ENCODE measurements at regions not wholly inside any gene's neighbourhood (a gene's known extent, or its start where the extent isn't known, plus 50 kb on each side); places are given as distances from the start of the nearest gene placed in this dataset.

DNA sequence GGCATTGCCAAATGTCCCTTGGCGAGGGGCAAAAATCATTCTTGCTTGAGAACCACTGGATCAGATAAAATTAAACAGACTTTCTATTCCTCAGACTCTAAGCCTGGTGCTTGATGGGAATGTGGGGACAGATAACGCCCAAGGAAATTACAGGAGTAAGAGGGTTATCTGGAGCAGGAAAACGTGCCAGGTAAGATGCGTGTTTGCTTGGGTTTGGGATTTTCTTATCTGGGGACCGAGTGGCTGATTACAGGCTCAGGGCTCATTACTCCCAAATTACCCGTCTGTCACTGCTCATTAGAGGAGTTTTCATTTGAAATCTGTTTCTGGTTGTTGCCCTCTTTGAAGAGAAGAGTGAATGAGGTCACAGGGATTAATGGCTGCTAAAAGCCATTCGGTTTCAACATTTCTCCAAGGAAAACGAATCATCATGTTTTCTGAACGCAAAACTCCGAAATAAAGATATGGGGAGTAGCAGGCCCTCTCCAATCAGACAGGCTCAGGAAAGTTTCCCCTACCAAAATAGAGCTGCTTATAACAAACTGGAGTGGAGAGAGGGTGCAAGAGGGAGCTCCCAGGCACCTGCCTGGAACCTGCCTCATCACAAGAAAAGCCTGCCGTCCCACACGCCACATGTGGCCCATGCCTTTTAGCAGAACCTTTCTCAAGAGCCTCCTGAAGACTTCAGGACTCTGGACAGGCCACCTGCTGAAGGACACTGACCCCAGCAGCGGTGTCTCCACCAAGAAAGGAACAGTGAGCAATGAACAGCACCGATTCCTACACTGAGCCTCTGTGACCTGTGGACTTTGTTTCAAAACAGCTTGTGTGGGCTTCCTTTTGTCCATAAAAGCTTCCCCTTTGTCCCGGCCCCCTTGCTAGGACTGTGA lies 136.4 kb downstream of the ICE1 start:
- DNase-seq (ENCODE audit: low read depth), result no peak

DNA sequence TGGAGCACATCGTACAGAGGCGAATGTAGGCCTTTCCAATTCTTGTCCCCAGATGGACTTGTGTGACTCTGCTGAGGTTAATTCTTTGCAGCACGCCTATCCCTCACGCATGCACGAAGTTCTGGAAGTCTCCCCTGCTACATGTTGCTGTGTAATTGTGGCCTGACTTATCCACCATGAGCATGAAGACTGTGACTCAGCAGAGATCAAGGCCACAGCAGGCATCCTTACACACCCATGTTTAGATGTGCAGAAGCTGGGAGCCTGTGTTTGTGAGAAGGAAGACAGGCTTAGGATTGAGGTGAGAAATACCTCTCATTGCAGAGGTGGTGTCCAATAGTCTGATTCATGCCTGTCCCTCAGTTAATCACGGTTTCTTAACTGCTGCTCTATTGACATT lies 135.6 kb downstream of the ICE1 start:
- DNase-seq (ENCODE audit: low read depth), result no peak

DNA sequence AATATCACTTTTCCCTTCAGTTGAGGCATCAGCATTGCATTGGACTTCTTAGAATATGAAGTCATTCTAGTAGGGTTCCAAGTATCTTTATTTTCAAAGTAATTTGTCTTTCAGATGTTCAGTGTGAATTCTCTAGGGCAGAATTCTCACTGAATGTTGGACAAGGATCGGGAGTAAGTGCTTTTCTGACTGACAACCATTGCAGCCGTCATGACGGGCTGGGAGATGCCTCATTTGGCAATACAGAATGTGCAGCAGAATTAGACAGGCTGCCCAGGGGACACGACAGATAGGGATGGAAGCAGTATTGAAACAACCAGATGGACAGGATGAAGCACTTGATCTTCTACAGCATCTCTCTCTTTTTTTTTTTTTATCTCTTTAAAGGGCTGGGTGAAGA lies 129.0 kb downstream of the ICE1 start:
- DNase-seq (ENCODE audit: low read depth), result no peak

DNA sequence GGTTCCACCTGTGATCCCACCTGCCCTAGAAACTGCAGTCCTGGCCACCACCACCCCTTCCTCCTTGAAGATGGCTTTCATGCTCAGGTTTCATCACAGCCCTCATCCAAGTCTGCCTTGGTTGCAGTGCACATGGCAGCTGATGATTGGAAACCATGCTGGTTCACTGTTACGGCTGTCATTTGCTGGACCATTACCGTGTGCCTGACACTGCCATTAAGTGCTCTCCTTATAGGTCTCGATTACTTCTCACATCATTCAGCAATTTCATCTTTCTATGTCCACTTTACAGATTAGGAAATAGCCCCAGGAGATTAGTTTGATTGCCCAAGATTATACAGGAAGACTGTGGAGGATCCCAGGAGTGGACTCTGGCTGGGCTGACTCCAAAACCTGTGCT lies 123.9 kb downstream of the ICE1 start:
- no peak for DNase-seq (ENCODE audit: low read depth)

DNA sequence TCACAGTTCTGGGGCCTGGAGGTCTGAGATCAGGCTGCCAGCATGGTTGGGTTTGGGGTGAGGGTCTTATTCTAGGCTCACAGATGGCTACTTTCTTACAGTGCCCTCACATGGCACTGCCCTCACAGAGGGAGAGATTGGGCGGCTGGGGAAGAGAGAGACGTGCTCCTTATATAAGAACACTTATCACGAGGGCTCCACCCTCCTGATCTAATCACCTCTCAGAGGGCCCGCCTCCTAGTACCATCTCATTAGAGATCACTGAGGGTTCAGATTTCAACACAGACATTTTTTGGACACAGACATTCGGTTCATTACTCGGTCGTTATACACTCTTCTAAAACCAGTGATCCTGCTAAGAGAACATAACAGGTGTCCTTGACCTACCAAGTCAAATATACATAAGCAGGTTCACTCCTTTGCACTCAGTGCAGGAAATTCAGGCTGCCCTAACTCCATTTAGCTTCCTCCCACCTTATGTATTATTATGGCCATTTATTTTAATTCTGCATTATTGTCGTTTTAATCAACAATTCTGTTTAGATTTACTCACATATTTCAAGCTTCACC lies 121.7 kb downstream of the ICE1 start:
- no peak for DNase-seq (ENCODE audit: low read depth)

DNA sequence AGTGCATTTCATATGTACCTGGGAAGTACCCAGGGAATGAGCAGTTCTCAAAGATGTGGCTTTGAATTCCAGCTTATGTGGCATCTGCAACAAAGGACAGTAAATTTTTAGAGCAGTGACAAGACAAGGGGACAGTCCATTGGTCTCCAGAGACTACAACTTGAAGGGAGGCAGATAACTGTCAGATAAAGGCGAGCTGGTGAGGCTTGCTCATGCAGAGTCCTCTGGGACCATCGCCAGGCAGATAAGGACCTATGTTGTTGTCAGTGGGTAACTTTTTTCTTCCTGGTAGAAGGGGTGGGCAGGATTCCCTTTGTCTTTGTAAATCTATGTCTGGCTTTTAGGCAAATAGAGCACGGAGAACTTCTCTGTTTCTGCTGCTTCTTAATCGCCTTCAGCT lies 120.2 kb downstream of the ICE1 start:
- DNase-seq (ENCODE audit: low read depth), result no peak

DNA sequence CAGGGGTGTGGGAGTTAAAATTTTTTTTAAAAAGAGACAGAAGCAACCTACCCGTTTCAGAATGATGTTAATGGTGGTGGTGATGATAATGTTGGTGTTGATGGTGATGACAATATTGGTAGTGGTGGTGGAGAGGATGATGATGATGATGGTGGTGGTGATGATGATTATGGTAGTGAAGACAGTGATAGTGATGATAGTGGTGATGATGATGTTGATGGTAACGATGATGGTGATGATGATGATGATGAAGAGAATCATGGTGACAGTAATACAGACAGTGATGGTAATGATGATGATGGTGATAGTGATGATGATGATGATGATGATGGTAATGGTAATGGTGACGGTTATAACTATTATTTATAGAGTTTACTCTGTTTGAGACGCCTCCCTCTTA lies 117.6 kb downstream of the ICE1 start:
- no peak for DNase-seq (ENCODE audit: low read depth)

All from RPMI7951 (cell line).